ENCODE measurements at regions not wholly inside any gene's neighbourhood (a gene's known extent, or its start where the extent isn't known, plus 50 kb on each side); places are given as distances from the start of the nearest gene placed in this dataset.

- FAIRE-seq (no peak), ATAC-seq (no peak), DNase-seq (ENCODE audit: low read depth, low spot score) (no peak)
- H3K36me3 ChIP-seq (ENCODE audit: control insufficient read depth in 2 of 2, insufficient read depth in 2 of 2, low read length in 1 of 2) = no peaks in the 10 kb centered on the region
- H3K27ac ChIP-seq (ENCODE audit: control insufficient read depth, insufficient read depth) = no peak overlapping the region
- ChIA-PET CTCF (no interaction called here), POLR2A (no interaction called here), RAD21 (ENCODE audit: unreplicated experiment) (no interaction called here), SMC1A (ENCODE audit: uncharacterized antibody, unreplicated experiment) (no interaction called here)
- BruUV-seq (replicated peaks) = no TSS peak
- no peak overlapping the region for H2AFZ ChIP-seq (ENCODE audit: control insufficient read depth, low read depth, low read length)
- H3K9me3 ChIP-seq (replicated peaks; ENCODE audit: control insufficient read depth, insufficient read depth, low read length) = no peaks in the 10 kb centered on the region
- H3K79me2 ChIP-seq (ENCODE audit: control insufficient read depth, insufficient read depth, low read length) = no peaks in the 10 kb centered on the region
- H3K4me3 ChIP-seq = no peak overlapping the region
- in situ Hi-C loops (cut with MboI) (no loop called here), intact Hi-C loops (cut with micrococcal nuclease; ENCODE audit: unreplicated experiment) (no loop called here)
- no peak overlapping the region for H3K4me2 ChIP-seq (ENCODE audit: control insufficient read depth, insufficient read depth)
- no peak overlapping the region for H3K9ac ChIP-seq (ENCODE audit: control insufficient read depth, insufficient read depth, low read length)
- no peaks in the 10 kb centered on the region for H3K4me1 ChIP-seq (ENCODE audit: control insufficient read depth, insufficient read depth, low read length)
- no peaks in the 10 kb centered on the region for H4K20me1 ChIP-seq (ENCODE audit: control insufficient read depth, insufficient read depth)
- no peak for TF ChIP-seq SIX5 (IDR thresholded peaks at IDR 0.05; ENCODE audit: low read depth, low read length, severe bottlenecking)
- no peak for TF ChIP-seq MLLT1 (IDR thresholded peaks at IDR 0.05)
- TF ChIP-seq IRF4 (IDR thresholded peaks at IDR 0.05; ENCODE audit: low read depth, low read length) = no peak
- no peak for TF ChIP-seq TBL1XR1 (IDR thresholded peaks at IDR 0.05; ENCODE audit: low read depth, low read length)
- TF ChIP-seq CEBPB (IDR thresholded peaks at IDR 0.05; ENCODE audit: borderline replicate concordance in 1 of 2, low read depth in 2 of 2, low read length in 2 of 2) = no peak
- no peak for TF ChIP-seq CREM (IDR thresholded peaks at IDR 0.05; ENCODE audit: low read depth)
- no peak for TF ChIP-seq TCF3 (IDR thresholded peaks at IDR 0.05; ENCODE audit: borderline replicate concordance, insufficient read depth, low read depth, low read length)
- no peak for TF ChIP-seq EZH2 (IDR thresholded peaks at IDR 0.05; ENCODE audit: borderline replicate concordance, control insufficient read depth, low read depth, low read length)
- TF ChIP-seq SUPT20H (IDR thresholded peaks at IDR 0.05; ENCODE audit: borderline replicate concordance, control insufficient read depth, low read depth, low read length) = no peak
- no peak for TF ChIP-seq FOXK2 (IDR thresholded peaks at IDR 0.05)
- peaks cover 0 to 3% of the 10 kb centered on the region in 2 experiments; a peak in 2 of 4 replicates for H3K27me3 ChIP-seq (replicated peaks in 1 of 2; ENCODE audit: control insufficient read depth in 2 of 2, insufficient read depth in 2 of 2, low read length in 1 of 2)
- 26% methylated on average over 13 of the region's 13 CpGs for WGBS (ENCODE audit: insufficient coverage, insufficient replicate concordance, low lambda C conversion rate, missing lambda C conversion rate)
These were observed 50.2 kb upstream of the FGF3 start for GRCh38 chr11:69869311-69869939.

All from GM12878 (cell line).